WTC11 (cell line): ENCODE measurements at regions not wholly inside any gene's neighbourhood (a gene's known extent, or its start where the extent isn't known, plus 50 kb on each side); places are given as distances from the start of the nearest gene placed in this dataset.

Experiments
- ATAC-seq: fragments of 200-7000 bp; cut with Tn5 transposase; 2 replicates; pipeline ENCODE4 v1.10.0; 2021; ENCODE audit warnings: mild to moderate bottlenecking, moderate library complexity
- CTCF ChIA-PET: fragments of 300-600 bp; sonication (Branson Sonifier 250); formaldehyde crosslinking; loops from one replicate; lab custom pipeline; 2021; ENCODE audit warnings: antibody characterized with exemption; lab: Charles Lee
- POLR2A ChIA-PET: fragments of 350-600 bp; sonication (Branson Sonifier 250); formaldehyde crosslinking; loops from one replicate; lab custom pipeline; 2021; ENCODE audit warnings: antibody characterized with exemption; lab: Charles Lee
- DNase-seq: peaks from one replicate; pipeline ENCODE4 v3.0.0; 2021; ENCODE audit warnings: low spot score
- H3K27ac Mint-ChIP-seq: 2 replicates; pipeline ENCODE4 v1.8.0; 2021; ENCODE audit warnings: mixed read lengths
- H3K27me3 Mint-ChIP-seq: 2 replicates; pipeline ENCODE4 v1.8.0; 2021; ENCODE audit warnings: low read depth, mild to moderate bottlenecking, moderate library complexity, mixed read lengths
- H3K36me3 Mint-ChIP-seq: 2 replicates; pipeline ENCODE4 v1.8.0; 2021; ENCODE audit warnings: mixed read lengths
- H3K4me1 Mint-ChIP-seq: 2 replicates; pipeline ENCODE4 v1.8.0; 2022; ENCODE audit warnings: mixed read lengths
- H3K4me3 Mint-ChIP-seq: 2 replicates; pipeline ENCODE4 v1.8.0; 2021; ENCODE audit warnings: mild to moderate bottlenecking, moderate library complexity, mixed read lengths
- H3K9me3 Mint-ChIP-seq: 2 replicates; pipeline ENCODE4 v1.8.0; 2021; ENCODE audit warnings: mixed read lengths
- ARID4B ChIP-seq: sonication (generic); formaldehyde crosslinking; IDR thresholded peaks from 2 replicates; pipeline ENCODE4 v1.8.0; 2023; ENCODE audit warnings: missing genetic modification reagents, mild to moderate bottlenecking, borderline replicate concordance
- ATF6 ChIP-seq: sonication (generic); formaldehyde crosslinking; IDR thresholded peaks from 2 replicates; pipeline ENCODE4 v1.8.1; 2023; ENCODE audit warnings: mild to moderate bottlenecking, missing genetic modification reagents
- CREM ChIP-seq: sonication (generic); formaldehyde crosslinking; IDR thresholded peaks from 2 replicates; pipeline ENCODE4 v1.8.1; 2022; ENCODE audit warnings: mild to moderate bottlenecking, missing genetic modification reagents, moderate library complexity
- E2F1 ChIP-seq: sonication (generic); formaldehyde crosslinking; IDR thresholded peaks from 2 replicates; pipeline ENCODE4 v1.8.0; 2022; ENCODE audit warnings: mild to moderate bottlenecking, missing genetic modification reagents
- ELF4 ChIP-seq: sonication (generic); formaldehyde crosslinking; IDR thresholded peaks from 2 replicates; pipeline ENCODE4 v1.8.1; 2022; ENCODE audit warnings: low read depth, mild to moderate bottlenecking, moderate library complexity, missing genetic modification reagents
- GTF2I ChIP-seq: fragments of 250-450 bp; sonication (Bioruptor Pico); conservative IDR thresholded peaks from 2 replicates; pipeline ENCODE4 v1.4.0; 2021; ENCODE audit warnings: mild to moderate bottlenecking
- IRF1 ChIP-seq: sonication (generic); formaldehyde crosslinking; IDR thresholded peaks from 2 replicates; pipeline ENCODE4 v1.8.0; 2023; ENCODE audit warnings: missing genetic modification reagents
- MLX ChIP-seq: sonication (generic); formaldehyde crosslinking; IDR thresholded peaks from 2 replicates; pipeline ENCODE4 v1.8.1; 2023; ENCODE audit warnings: mild to moderate bottlenecking, missing genetic modification reagents, moderate library complexity
- MXD4 ChIP-seq: fragments of 250-450 bp; sonication (Bioruptor Pico); IDR thresholded peaks from 2 replicates; pipeline ENCODE4 v1.8.0; 2021; ENCODE audit warnings: mild to moderate bottlenecking, moderate library complexity, borderline replicate concordance
- NFE2L1 ChIP-seq: sonication (generic); formaldehyde crosslinking; IDR thresholded peaks from 2 replicates; pipeline ENCODE4 v1.8.1; 2023; ENCODE audit warnings: missing genetic modification reagents
- NR1H2 ChIP-seq: sonication (generic); formaldehyde crosslinking; IDR thresholded peaks from 2 replicates; pipeline ENCODE4 v1.9.0; 2021; ENCODE audit warnings: mild to moderate bottlenecking, moderate library complexity, missing genetic modification reagents
- PREB ChIP-seq: sonication (generic); formaldehyde crosslinking; IDR thresholded peaks from 2 replicates; pipeline ENCODE4 v1.8.1; 2022; ENCODE audit warnings: mild to moderate bottlenecking, missing genetic modification reagents, moderate library complexity, borderline replicate concordance
- SP1 ChIP-seq: sonication (generic); formaldehyde crosslinking; conservative IDR thresholded peaks from 2 replicates; pipeline ENCODE4 v1.8.1; 2022; ENCODE audit warnings: missing genetic modification reagents
- USF2 ChIP-seq: sonication (generic); formaldehyde crosslinking; IDR thresholded peaks from 2 replicates; pipeline ENCODE4 v1.8.1; 2023; ENCODE audit warnings: mild to moderate bottlenecking, missing genetic modification reagents, moderate library complexity
- ZBTB43 ChIP-seq: sonication (generic); formaldehyde crosslinking; IDR thresholded peaks from 2 replicates; pipeline ENCODE4 v1.8.1; 2023; ENCODE audit warnings: mild to moderate bottlenecking, missing genetic modification reagents
- ZNF219 ChIP-seq: sonication (generic); formaldehyde crosslinking; IDR thresholded peaks from 2 replicates; pipeline ENCODE4 v1.8.0; 2023; ENCODE audit warnings: missing genetic modification reagents, mild to moderate bottlenecking, borderline replicate concordance
- ZNF423 ChIP-seq: fragments of 250-450 bp; sonication (Bioruptor Pico); IDR thresholded peaks from 2 replicates; pipeline ENCODE4 v2.1.2; 2022; ENCODE audit warnings: mild to moderate bottlenecking, moderate library complexity
- ZNF532 ChIP-seq: fragments of 250-450 bp; sonication (Bioruptor Pico); IDR thresholded peaks from 2 replicates; pipeline ENCODE4 v1.9.0; 2021; ENCODE audit warnings: mild to moderate bottlenecking, borderline replicate concordance
- ZSCAN18 ChIP-seq: fragments of 250-450 bp; sonication (Bioruptor Pico); IDR thresholded peaks from 2 replicates; pipeline ENCODE4 v2.1.2; 2022; ENCODE audit warnings: mild to moderate bottlenecking, moderate library complexity

GRCh38 chr1:224054611-224055010, 59.3 kb upstream of the FBXO28 start:
- DNase-seq: no peak
- no peak; the same call in 1 of the 2 replicates for ATAC-seq
- Mint-ChIP-seq H3K4me1 (peaks cover 12% of the 10 kb centered on the region), H3K27me3 (no peaks in the 10 kb centered on the region), H3K9me3 (peaks cover 14% of the 10 kb centered on the region), H3K27ac (no peak overlapping the region), H3K36me3 (peaks cover 2% of the 10 kb centered on the region), H3K4me3 (no peak overlapping the region)
- ChIA-PET CTCF (no interaction called here), POLR2A (no interaction called here)
- TF ChIP-seq ATF6 (CRISPR knock-in tag) (no peak), ZNF219 (no peak), ZNF423 (CRISPR knock-in tag) (no peak), ELF4 (CRISPR knock-in tag) (no peak), CREM (CRISPR knock-in tag) (no peak), USF2 (CRISPR knock-in tag) (no peak), NFE2L1 (no peak), GTF2I (no peak), IRF1 (no peak), ZSCAN18 (no peak), PREB (CRISPR knock-in tag) (no peak), ZNF532 (CRISPR knock-in tag) (no peak), NR1H2 (no peak), MXD4 (CRISPR knock-in tag) (no peak), ZBTB43 (CRISPR knock-in tag) (no peak), SP1 (no peak), E2F1 (no peak), MLX (CRISPR knock-in tag) (no peak), ARID4B (CRISPR knock-in tag) (no peak)
